HEK293T (cell line): ENCODE measurements at regions not wholly inside any gene's neighbourhood (a gene's known extent, or its start where the extent isn't known, plus 50 kb on each side); places are given as distances from the start of the nearest gene placed in this dataset.

Experiments
- CTCF ChIA-PET: fragments of 350-600 bp; formaldehyde crosslinking; extraction: SDS; loops from one replicate; lab custom pipeline; 2021; ENCODE audit warnings: antibody characterized with exemption, inconsistent platforms; lab: Yijun Ruan, JAX
- POLR2A ChIA-PET: fragments of 350-600 bp; formaldehyde crosslinking; extraction: SDS; loops from one replicate; lab custom pipeline; 2020; ENCODE audit warnings: antibody characterized with exemption, inconsistent platforms; lab: Yijun Ruan, JAX
- DNase-seq: peaks from one replicate; pipeline ENCODE4 v3.0.0; 2012; ENCODE audit warnings: mixed read lengths; ENCODE audit errors: extremely low spot score
- ARNT ChIP-seq: fragments of 450-650 bp; IDR thresholded peaks from 2 replicates; pipeline ENCODE4 v1.6.1; 2017; ENCODE audit warnings: mild to moderate bottlenecking
- BHLHE40 ChIP-seq: fragments of 450-650 bp; IDR thresholded peaks from 2 replicates; pipeline ENCODE4 v1.6.1; 2016; ENCODE audit warnings: mild to moderate bottlenecking, moderate library complexity, borderline replicate concordance
- CTBP1 ChIP-seq: fragments of 450-650 bp; IDR thresholded peaks from 2 replicates; pipeline ENCODE4 v1.6.1; 2016; ENCODE audit warnings: borderline replicate concordance
- ELF4 ChIP-seq: fragments of 450-650 bp; IDR thresholded peaks from 2 replicates; pipeline ENCODE4 v1.6.1; 2017; ENCODE audit warnings: antibody characterized with exemption
- FOXA1 ChIP-seq: fragments of 450-650 bp; IDR thresholded peaks from 2 replicates; pipeline ENCODE4 v1.6.1; 2016; ENCODE audit warnings: mild to moderate bottlenecking
- FOXK2 ChIP-seq: fragments of 450-650 bp; IDR thresholded peaks from 2 replicates; pipeline ENCODE4 v1.6.1; 2016; ENCODE audit warnings: mild to moderate bottlenecking
- FOXM1 ChIP-seq: fragments of 450-650 bp; IDR thresholded peaks from 2 replicates; pipeline ENCODE4 v1.6.1; 2017; ENCODE audit warnings: mild to moderate bottlenecking, borderline replicate concordance
- HDGF ChIP-seq: fragments of 450-650 bp; IDR thresholded peaks from 2 replicates; pipeline ENCODE4 v1.6.1; 2017; ENCODE audit warnings: antibody characterized with exemption, borderline replicate concordance
- L3MBTL2 ChIP-seq: fragments of 450-650 bp; conservative IDR thresholded peaks from 2 replicates; pipeline ENCODE4 v1.6.1; 2016; ENCODE audit warnings: mild to moderate bottlenecking
- LEF1 ChIP-seq: fragments of 450-650 bp; IDR thresholded peaks from 2 replicates; pipeline ENCODE4 v1.6.1; 2017; ENCODE audit warnings: mild to moderate bottlenecking, borderline replicate concordance
- NFRKB ChIP-seq: fragments of 450-650 bp; IDR thresholded peaks from 2 replicates; pipeline ENCODE4 v1.6.1; 2016; ENCODE audit warnings: mild to moderate bottlenecking, moderate library complexity
- PKNOX1 ChIP-seq: fragments of 450-650 bp; IDR thresholded peaks from 2 replicates; pipeline ENCODE4 v1.6.1; 2016
- SP1 ChIP-seq: fragments of 450-650 bp; IDR thresholded peaks from 2 replicates; pipeline ENCODE4 v1.6.1; 2017
- SUZ12 ChIP-seq: fragments of 450-650 bp; IDR thresholded peaks from 2 replicates; pipeline ENCODE4 v1.6.1; 2016; ENCODE audit warnings: mild to moderate bottlenecking
- TARDBP ChIP-seq: fragments of 450-650 bp; IDR thresholded peaks from 2 replicates; pipeline ENCODE4 v1.6.1; 2016
- ZNF384 ChIP-seq: fragments of 450-650 bp; IDR thresholded peaks from 2 replicates; pipeline ENCODE4 v1.6.1; 2016

DNA sequence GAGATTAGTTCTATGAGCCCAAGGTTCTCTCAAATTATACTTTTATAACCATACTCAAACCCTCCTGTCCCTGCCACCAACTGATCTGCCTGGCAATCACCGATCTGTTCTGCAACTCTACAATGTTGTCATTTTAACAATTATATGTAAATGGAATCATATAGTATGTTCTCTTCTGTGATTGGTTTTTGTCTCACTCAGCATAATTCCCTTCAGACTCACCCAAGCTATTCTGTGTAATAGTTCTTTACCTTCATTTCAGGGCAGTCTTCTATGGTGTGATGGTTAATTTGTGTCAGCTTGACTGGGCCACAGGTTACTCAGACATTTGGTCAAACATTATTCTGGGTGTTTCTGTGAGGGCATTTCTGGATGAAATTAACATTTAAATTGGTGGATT is 181.9 kb upstream of the CXCL12 start:
- ChIA-PET CTCF (no interaction called here), POLR2A (no interaction called here)
- no peak for DNase-seq
- TF ChIP-seq ARNT = no peak
- no peak for TF ChIP-seq L3MBTL2
- no peak for TF ChIP-seq SP1
- TF ChIP-seq TARDBP = no peak
- no peak for TF ChIP-seq PKNOX1
- TF ChIP-seq FOXM1 = no peak
- TF ChIP-seq HDGF = no peak
- TF ChIP-seq FOXK2 = no peak
- TF ChIP-seq CTBP1 = no peak
- TF ChIP-seq BHLHE40 = no peak
- no peak for TF ChIP-seq LEF1
- TF ChIP-seq ZNF384 = no peak
- TF ChIP-seq ELF4 = no peak
- no peak for TF ChIP-seq FOXA1
- no peak for TF ChIP-seq SUZ12
- TF ChIP-seq NFRKB = no peak

GRCh38 chr10:44567471-44567870 is 182.6 kb upstream of the CXCL12 start:
- ChIA-PET POLR2A (no interaction called here), CTCF (no interaction called here)
- DNase-seq = no peak
- TF ChIP-seq FOXK2 = no peak
- no peak for TF ChIP-seq CTBP1
- no peak for TF ChIP-seq FOXM1
- no peak for TF ChIP-seq ARNT
- no peak for TF ChIP-seq NFRKB
- no peak for TF ChIP-seq HDGF
- TF ChIP-seq SUZ12 = no peak
- no peak for TF ChIP-seq ZNF384
- TF ChIP-seq BHLHE40 = no peak
- no peak for TF ChIP-seq L3MBTL2
- no peak for TF ChIP-seq TARDBP
- TF ChIP-seq SP1 = no peak
- no peak for TF ChIP-seq FOXA1
- no peak for TF ChIP-seq PKNOX1
- TF ChIP-seq ELF4 = no peak
- TF ChIP-seq LEF1 = no peak

DNA sequence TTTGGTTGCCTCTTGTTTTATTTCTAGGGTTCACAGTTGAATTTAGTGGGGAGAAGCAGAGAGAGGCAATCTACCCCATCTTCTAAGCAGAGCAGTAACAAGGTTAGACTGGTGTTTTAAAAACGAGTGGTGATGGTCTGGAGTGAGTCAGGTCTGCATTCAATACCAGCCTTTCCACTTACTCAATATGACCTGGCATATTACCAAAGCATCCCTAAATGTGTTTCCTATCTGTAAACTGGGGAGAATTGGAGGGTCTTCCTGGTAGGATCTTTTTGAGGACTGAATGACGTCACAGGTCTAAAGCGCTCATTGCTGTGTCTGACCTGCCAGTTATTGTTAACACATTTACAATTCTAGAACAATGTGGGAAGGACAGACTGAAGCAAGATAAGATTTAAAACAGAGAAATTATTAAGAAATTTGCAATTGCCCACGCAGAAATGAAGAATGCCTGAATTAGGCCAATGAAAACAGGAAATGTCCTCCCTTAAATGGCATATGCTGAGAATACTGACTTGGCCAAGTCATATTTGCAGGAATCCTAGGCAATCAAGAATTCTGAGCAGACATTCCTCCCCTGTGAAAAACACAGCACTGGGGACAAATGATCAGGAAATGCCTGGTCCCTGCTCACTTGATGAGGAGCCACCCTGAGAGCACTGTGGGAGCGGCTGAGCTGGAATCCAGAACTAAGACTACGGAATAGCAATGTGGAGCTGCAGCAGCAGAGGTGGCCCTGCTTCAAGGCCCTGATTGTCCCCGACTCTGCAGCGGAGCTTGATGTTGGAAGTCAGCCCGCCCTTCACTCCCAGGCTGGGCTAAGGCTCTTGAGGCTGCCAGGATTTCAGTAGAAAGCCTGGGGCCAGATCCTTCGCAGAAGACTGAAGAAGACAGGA is 184.5 kb upstream of the CXCL12 start:
- ChIA-PET CTCF (no interaction called here), POLR2A (no interaction called here)
- DNase-seq = no peak
- TF ChIP-seq ZNF384 = no peak
- no peak for TF ChIP-seq PKNOX1
- no peak for TF ChIP-seq NFRKB
- TF ChIP-seq SUZ12 = no peak
- no peak for TF ChIP-seq SP1
- TF ChIP-seq BHLHE40 = no peak
- TF ChIP-seq ELF4 = no peak
- no peak for TF ChIP-seq L3MBTL2
- no peak for TF ChIP-seq FOXA1
- TF ChIP-seq FOXM1 = no peak
- no peak for TF ChIP-seq LEF1
- no peak for TF ChIP-seq FOXK2
- TF ChIP-seq HDGF = no peak

- no peak for DNase-seq
- ChIA-PET POLR2A (no interaction called here), CTCF (no interaction called here)
- no peak for TF ChIP-seq NFRKB
- no peak for TF ChIP-seq HDGF
- no peak for TF ChIP-seq SP1
- no peak for TF ChIP-seq LEF1
- no peak for TF ChIP-seq ELF4
- TF ChIP-seq FOXA1 = no peak
- TF ChIP-seq L3MBTL2 = no peak
- TF ChIP-seq SUZ12 = no peak
- no peak for TF ChIP-seq BHLHE40
- no peak for TF ChIP-seq FOXK2
Observed at GRCh38 chr10:44571701-44572100, 186.8 kb upstream of the CXCL12 start.

DNA sequence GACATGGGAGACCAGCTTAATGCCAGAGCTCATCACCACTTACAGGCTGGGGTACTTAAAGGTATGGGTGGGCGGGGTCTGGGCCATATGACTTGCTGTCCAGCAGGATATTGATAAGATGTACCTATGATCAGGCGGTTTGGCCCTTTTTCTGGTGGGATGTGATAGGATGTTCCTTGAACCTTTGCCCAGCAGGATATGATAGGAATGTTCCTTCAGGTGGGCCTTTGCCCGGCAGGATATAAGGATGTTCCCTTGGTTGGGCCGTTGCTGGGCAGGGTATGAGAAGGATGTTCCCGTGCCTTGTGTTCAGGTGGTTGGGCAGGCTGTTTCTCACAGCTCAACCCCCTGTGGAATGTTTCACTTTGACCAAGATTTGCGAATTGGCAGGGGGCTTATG is 187.2 kb upstream of the CXCL12 start:
- TF ChIP-seq SUZ12 = no peak
- TF ChIP-seq TARDBP = no peak
- TF ChIP-seq PKNOX1 = no peak
- no peak for TF ChIP-seq NFRKB
- TF ChIP-seq FOXK2 = no peak
- TF ChIP-seq ELF4 = no peak
- no peak for TF ChIP-seq CTBP1
- no peak for TF ChIP-seq LEF1
- TF ChIP-seq L3MBTL2 = no peak
- no peak for TF ChIP-seq ARNT
- DNase-seq = no peak
- CTCF ChIA-PET = no interaction called here
- POLR2A ChIA-PET = no interaction called here
